ENCODE measurements at regions not wholly inside any gene's neighbourhood (a gene's known extent, or its start where the extent isn't known, plus 50 kb on each side); places are given as distances from the start of the nearest gene placed in this dataset.
A peak's percentile ranks its signal among the peaks of the same experiment; 100 is the strongest.
"Not testable (repeated sequence)": the region's sequence is repeated elsewhere in the genome, so short reads cannot be mapped to it uniquely, and the experiment has no call there.

DNA sequence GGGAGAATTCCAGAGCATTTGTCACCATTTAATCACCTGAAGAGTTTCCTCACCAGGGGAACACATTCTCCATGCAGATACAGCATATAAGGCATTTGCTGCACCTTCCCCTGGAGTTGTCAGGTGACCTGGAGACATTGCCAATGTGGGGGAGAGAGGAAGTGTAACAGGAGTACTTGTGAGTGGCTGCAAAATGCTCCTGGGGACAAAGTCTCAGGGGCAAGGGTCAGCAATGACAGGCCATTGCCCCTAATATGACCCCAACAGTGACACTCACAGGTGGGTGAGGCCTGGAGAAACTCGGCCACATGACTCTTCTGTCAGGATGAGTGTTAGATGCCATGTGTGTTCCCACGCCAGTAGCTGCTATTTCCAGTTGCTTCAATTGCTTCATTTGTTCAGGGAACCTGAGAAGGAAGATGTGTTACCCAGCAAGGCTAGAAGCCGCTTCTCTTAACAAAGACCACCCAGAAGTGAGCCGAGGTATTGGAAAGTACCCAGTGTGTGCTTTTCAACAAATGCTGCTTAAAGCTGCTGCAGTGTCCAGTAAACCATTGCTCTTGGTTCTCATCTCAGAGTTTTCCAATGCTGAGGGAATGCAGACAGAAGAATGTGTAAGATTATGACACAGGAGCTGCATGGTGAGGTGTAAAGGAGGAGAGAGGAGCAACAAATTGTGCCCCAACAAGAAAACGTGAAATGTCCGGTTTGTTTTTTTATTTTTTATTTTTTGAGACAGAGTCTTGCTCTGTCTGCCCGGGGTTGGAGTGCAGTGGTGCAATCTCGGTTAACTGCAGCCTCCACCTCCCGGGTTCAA lies 128.2 kb upstream of the SLC44A1 start:
- DNase-seq = no peak

DNA sequence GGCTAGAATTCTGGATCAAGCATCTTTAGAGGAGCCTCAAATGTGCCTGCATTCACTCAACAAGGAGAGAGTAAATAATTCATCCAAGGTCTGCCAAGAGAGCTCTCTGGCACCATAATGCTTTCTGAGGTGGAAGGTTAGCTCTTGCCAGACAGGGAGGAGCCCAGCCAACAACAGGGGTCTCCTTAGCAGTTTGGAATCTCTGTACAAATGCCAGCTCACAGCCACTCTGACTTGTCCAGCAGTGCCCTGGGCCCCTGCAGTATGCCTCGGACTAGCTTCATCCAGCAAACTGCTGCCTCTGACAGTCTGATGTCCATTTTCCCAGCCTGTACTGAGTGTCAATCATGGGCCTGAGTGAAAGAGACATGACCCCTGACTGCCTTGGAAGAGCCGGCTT lies 127.2 kb upstream of the SLC44A1 start:
- DNase-seq = no peak

DNA sequence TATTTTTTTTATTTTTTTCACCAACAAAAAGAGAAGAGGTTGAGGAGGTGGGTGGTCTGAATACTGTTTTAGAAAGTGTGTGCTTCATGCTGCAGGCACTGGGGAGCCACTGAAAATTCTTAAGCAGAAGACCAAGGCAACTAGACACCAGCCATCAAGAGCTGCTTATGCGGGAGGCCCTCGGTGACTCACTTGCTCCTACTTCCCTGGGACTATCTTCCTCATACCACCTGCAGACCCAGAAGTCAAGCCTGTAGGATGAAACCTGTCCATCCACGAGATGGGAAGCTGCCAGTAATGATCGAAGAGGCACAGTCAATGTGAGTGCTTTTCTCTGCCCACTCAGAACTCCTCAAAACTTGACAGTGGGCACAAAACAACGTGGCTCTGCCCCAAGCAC lies 125.8 kb upstream of the SLC44A1 start:
- no peak for DNase-seq

DNA sequence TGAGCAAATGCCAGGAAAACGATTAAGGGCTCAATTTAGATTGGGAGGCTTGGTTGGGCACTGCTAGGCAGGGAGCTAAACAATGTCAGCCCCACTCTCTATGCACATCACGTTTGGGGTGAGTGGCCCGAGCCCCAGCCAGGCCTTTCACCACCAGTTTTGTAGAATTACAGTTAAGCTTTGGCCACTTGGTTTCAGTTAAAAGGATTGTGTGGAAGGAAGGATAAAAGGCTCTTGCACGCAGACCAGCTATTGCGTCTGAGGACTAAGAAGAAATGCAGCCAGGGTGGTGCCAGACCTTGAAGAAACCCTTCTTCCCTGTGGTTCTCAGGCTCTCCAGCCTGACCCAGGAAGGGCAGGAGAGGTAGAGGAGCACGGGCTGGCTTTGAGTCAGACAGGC lies 125.3 kb upstream of the SLC44A1 start:
- DNase-seq = no peak

DNA sequence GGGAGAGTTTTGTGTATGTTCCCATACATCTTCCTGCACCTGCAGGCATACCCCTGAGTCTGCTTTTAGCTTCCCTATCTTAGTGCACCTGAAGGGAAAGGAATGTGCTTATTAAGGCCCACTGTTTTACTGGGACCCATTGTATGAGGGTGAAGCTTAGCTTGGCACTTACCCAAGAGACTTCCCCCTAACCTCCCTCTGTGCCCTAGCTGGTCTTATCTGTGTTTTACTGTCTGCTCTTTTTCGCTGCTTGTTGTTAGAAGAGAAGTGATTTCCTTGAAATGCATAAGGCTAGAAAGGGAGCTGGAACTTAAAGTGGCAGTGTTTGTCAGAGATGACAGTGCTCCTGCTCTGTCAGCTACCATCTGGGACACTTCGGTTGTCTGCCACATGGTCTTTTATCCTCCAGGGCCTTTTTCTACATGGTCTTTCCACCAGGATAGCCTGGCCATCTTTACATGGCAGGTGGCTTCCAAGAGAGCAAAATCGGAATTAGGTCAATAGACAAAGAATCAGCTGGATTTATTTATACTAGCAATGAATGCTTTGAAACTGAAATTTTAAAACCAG lies 122.5 kb upstream of the SLC44A1 start:
- no peak for DNase-seq

DNA sequence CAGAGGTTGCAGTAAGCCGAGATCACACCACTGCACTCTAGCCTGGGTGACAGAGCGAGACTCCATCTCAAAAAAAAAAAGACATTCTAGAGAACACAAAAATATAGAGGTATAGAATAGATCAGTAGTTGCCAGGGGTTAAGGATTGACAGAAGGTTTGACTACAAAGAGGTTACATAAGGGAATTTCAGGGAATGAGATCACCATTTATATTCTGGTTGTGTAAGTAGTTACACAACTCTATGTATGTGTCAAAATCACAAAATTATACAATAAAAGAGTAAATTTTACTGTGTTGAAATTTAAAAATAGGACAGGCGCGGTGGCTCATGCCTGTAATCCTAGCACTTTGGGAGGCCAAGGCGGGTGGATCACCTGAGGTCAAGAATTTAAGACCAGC lies 119.9 kb upstream of the SLC44A1 start:
- not testable (repeated sequence) for DNase-seq

DNA sequence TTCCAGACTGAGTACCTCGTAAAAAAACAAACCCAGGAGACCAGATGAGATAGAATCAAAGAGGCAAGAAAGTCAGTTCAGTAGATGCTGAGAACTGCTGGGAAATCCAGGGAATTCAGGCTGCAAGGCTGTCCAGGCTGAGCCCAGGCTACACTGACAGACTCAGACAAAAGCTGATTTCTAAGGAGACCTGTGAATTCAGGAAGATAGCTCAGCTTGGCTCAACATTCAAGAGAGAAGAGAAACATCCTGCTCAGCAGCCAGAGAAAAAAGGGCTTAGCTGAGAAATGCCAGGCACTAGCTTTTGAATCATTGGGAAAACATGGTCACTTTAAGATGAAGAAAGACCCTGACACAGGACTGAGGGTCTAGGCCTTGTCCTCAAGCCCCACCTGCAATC lies 118.2 kb upstream of the SLC44A1 start:
- DNase-seq = no peak

DNA sequence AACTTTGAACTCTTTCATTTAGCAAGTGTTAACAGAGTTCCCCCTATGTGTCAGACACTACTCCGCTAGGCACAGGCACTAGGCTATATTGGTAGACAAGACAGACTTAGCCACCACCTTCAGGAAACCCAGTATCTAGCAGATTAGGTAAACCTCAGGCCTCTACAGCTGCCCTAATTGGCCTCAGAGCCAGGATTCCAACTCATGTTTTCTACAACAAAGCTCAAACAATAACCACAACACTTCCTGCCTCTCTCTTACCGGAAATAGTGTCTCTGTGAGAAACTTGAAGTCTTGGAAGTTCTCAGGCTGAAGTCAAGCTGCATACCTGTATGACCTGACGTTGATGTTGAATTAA lies 116.6 kb upstream of the SLC44A1 start:
- DNase-seq = no peak

DNA sequence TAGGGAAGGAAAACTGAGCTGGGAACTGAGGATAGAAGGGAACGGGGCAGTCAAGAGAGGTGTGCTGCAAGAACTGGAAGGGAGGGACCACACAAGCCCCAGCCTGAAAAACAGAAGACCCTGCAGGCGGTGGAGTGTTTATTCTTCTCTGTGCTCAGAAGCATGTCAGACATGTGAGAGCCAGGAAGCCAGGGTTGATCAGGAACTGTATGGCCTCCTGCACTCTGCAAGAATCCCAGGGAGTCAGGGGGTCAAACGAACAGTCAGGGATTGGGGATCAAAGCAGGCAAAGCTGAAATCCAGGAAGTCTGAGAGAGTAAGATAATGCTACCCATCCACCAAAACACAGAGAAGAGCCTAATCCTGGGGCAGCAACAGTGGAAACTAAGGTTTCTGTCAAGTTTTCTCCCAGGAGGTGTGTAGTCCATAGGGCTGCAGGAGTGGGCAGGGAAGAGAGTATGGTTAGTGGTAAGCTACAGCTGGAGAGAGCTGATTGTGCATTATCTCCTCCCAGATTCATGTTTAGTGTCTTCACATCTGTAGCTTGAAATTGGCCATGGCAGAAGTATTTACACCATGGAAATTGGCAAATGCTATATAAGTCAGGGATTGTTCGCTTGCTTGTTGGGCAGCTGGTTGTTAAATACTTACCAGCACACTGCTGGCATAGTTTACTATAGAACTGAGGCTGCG lies 115.4 kb upstream of the SLC44A1 start:
- DNase-seq = no peak

DNA sequence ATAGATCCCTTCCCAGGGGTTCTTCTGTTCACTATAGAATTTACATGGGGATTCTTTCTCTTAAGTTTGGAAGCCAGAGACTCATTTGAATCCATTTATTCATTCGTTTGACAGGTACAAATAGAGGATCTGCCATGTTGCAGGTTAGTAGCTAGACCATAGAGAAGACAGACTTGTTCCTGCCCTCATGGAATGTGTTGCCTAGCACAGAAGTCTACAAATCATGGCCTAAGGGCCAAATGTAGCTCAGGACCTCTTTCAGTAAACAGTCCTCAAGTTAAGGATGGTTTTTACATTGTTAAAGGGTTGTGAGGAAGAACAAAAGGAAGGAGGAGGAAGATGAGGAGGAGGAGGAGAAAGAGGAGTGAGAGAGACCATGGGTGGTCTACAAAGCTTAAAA lies 114.7 kb upstream of the SLC44A1 start:
- no peak for DNase-seq

DNA sequence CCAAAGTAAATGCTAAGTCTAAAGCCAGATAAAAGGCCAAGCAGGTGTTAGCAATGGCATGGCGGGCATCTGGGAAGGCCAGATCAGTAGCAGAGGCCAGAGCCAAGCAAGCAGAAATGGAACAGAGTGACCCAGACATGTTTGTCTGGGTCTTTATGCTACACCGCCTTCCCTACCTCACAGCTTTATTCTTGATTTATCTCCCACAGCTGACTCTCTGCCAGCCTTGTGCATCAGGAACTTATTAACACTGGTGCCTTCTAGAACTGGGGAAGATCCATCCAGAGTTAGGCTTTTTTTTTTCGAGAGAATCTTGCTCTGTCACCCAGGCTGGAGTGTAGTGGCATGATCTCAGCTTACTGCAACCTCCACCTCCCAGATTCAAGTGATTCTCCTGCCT lies 112.5 kb upstream of the SLC44A1 start:
- DNase-seq = no peak

DNA sequence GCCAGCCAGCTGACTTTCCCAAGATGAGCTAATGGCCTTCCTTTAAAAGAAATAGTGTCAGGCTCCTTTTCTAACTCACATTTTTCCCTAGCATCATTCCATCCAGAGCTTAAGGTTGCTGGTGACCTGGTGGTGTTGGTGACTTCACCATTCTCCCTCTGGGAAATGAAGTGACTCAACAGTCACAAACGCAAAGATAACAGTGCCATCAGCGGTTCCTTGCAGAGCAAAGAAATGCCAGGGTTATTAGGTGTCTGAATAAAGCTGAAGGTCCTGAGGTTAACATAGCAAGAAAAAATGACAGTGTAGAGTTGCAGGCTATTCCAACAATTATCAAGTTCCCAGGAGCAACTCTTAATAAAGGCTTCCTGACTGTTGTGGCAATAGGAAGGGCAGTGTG lies 111.8 kb upstream of the SLC44A1 start:
- no peak for DNase-seq

DNA sequence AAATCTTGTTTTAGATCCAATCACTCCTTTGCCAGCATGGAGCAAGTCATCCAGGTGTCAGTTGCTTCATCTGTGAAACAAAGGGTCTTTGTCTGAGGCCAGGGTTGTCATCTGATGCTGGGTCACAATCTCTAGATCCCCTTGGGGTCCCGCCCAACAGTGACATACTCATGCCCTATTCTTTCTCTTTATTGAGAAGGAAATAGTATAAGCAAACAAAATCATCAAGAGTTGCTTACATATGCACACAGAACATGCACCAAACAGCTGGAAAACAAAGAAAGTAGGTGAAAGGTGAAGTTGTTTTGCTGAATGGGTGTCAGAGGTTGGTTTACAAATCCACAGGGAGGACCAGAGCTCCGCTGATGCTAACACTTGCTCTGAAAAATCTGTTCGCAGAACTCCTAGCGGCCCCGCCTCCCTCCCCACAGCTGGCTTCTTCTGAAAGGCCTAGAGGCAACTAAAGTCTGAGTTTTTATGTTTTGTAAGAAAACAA lies 106.1 kb upstream of the SLC44A1 start:
- peak; percentile 61 for DNase-seq

DNA sequence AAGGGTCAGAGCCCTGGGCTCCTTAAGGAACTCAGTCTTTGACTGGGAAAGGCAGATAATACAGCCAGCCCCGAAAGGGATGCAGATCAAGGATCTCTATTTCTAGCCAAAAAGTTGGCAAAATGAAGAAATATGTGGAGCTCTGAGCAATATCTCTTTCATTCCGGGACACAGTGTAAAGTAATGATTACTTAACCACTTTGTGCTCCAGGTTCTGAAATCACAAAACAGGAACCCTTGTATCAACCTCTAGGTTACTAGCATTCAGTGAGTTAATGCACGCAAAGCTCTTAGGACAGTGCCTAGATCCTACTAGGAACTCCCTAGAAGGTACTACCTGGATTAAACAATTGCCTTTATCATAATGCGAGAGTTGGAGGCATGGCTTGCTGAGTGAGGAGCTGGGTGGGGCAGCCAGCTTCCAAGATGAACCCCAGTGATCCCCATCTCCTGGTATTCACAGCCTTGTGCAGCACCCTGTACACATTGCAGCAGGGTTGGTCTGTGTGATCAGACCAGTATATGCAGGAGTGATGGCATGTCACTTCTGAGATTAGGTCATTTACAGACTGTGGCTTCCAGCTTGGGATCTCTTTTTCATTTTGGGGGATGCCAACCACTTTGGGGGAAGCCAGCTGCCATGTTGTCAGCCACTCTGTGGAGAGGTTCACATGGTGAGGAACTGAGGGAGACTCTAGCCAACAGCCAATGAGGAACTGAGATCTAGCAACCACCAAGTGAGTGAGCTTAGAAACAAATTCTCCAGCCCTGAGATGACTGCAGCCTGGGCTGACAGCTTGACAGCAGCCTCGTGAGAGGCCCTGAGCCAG lies 103.1 kb upstream of the SLC44A1 start:
- no peak for DNase-seq

DNA sequence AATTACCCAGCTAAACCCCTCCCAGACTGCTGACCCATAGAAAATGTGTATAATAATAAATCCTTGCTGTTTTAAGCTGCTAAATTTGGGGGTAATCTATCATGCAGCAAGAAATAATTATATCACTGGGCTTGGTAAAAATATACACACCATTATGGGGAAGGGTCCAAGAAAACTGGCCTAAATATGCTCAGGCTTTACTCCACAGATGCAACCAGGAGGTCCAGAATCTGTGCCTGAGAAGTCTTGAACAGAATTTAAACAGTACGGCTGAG lies 102.5 kb upstream of the SLC44A1 start:
- no peak for DNase-seq

DNA sequence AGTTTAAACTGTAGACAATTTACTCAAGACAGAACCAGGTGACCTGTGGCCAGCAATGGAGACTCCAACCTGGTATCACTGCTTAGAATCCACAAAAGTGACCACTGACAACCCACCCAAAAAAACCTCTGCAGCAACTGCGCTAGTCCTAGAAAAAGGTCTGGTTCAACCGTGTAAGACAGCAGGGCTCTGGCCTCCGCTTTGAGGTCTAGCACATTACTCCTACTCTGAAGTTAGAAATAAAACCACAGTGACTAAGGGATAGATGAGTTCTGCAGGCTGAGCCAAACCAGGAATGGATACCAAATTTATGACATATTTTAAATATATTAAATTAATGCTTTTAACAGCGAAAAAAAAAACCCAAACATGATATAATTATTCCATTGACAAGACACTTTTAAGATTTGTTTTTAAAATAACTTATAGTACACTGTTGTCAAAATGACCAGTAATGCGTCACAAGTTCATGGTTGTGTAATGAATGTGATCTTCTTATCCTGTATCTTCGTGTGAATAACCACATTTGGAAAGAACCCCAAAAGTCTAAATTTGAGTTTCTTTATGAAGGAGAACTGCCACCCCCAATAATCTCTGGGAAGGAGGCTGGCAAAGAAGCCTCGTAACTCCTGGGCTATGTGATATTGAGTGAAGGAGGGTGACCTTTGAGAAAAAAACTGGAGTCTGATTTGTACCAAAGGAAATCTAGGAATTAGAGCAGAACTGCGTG lies 101.9 kb upstream of the SLC44A1 start:
- no peak for DNase-seq

DNA sequence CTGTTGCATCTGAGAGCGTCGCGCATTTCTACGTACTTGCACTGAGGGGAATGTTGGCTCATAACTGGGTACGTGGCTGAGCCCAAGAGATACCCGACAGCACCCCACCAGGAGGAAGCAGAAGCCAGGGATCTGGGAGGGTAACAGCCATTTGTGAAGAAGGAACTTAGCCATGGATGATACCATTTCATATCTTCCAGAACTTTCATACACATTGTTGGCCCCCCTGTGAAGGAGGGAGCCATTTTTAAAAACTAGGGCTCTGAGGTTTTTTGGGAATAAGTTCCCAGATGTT lies 101.4 kb upstream of the SLC44A1 start:
- no peak for DNase-seq

DNA sequence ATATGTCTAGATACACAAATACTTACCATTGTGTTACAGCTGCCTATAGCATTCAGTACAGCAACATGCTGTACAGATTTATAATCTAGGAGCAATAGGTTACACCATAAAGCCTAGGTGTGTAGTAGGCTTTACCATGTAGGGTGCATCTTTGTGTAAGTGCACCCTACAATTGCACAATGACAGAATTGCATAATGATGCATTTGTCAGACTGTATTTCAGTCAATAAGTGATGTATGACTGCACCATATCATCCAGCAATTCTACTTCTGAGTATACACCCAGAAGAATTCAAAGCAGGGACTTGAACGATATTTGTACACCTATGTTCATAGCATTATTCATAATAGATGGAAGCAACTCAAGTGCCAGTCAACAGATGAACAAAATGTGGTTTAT lies 100.4 kb upstream of the SLC44A1 start:
- DNase-seq = no peak

DNA sequence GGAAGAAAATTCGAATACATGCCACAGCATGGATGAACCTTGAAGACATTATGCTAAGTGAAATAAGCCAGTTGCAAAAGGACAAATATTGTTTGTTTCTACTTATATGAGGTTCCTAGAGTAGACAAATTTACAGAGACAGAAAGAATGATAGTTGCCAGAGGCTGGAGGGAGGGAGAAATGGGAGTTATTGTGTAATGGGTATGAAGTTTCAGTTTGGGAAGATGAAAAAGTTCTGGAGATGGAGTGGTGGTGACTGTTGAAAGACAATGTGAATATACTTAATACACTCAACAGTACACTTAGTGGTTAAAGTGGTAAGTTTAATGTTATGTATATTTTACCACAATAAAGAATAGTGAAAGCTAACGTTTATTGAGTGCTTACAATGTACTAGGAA lies 99.6 kb upstream of the SLC44A1 start:
- DNase-seq = no peak

DNA sequence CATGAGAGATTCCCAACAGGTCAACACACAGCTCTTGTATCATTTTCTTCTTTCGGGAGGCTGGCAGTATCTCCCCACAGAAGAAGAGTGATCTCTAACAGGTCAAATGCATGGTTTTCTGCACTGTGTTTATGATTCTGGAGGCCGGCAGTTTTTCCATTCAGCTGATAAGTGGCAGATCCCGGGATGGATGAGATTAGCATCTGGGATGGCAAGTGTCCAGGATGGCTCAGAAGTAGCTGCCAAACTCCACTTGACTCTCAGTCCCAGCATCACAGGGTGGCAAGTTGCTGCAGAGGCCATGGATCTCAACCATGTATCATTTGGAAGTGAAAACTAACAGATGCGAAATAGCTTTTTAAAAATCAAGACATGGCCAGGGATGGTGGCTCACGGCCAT lies 97.8 kb upstream of the SLC44A1 start:
- no peak for DNase-seq

DNA sequence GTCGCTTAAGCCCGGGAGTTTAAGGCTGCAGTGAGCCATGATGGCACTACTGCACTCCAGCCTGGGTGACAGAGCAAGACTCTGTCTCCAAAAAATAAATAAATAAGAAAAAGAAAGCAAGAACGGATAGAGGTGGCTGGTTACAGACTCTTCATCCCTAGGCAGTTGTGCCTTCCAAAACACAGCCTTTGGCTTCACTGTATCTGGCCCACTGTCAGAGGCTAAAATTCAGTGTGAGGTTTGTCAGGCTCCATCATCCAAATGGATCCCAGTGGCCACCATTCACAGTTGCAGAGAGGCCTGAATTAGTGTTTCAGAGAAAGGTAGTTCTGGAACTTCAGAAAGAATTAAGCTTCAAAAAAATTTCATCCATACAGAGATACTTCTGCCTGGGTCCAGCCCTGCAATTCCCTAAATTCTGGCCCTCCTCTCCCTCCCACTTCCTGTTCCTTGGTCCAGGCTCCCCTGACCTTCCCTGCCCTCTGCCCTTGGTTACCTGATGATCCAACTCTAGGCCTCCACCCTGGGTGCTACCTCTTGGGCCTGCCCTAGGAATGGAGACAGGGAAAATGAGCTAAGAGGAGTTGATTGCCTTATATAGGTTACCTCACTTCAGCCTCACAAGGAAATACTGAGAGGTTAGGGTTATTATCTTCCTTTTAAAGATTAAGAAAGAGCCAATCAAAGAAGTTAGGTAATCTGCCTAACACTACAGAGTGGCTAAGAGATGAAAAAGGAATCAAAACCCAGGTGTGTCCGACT lies 97.2 kb upstream of the SLC44A1 start:
- DNase-seq = no peak

DNA sequence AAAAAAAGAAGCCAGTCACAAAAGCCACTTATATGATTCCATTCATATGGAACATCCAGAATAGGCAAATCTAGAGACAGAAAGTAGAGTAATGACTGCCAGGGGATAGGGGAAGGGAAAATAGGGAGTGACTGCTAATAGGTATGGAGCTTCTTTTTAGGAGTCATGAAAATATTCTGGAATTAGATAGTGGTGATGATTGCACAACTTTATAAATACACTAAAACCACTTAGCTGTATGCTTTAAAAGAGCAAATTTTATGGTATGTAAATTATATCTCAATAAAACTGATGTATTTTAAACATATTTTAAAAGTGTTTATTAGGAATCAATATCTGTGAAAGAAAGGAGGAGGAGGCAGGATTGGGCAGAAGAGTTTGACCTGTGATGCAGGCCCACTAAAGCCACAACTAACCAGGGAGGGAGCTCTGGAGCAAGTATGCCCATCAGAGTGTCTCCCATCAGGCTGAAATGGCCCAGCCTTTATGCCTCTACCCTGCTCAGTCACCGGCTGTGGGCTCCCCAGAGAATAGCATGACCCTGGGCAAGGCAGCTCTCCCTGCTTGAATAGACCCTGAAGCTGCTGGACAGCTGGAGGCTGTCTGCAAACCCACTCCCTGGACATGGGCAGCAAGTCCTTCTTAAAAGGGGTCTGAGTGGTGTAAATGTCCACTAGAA lies 96.0 kb upstream of the SLC44A1 start:
- no peak for DNase-seq

All from left hindlimb (tissue), 1 donor.